GM21447 (cell line): ENCODE measurements at regions not wholly inside any gene's neighbourhood (a gene's known extent, or its start where the extent isn't known, plus 50 kb on each side); places are given as distances from the start of the nearest gene placed in this dataset.
"Not testable (repeated sequence)": the region's sequence is repeated elsewhere in the genome, so short reads cannot be mapped to it uniquely, and the experiment has no call there.

Experiments
- ATAC-seq: cut with Tn5 transposase; IDR thresholded peaks from one replicate; pipeline ENCODE4 v1.9.1; 2021; ENCODE audit not compliant: unreplicated experiment

GRCh38 chr16:72729552-72729951 is 318.4 kb downstream of the ZFHX3 start:
- ATAC-seq: not testable (repeated sequence)

DNA sequence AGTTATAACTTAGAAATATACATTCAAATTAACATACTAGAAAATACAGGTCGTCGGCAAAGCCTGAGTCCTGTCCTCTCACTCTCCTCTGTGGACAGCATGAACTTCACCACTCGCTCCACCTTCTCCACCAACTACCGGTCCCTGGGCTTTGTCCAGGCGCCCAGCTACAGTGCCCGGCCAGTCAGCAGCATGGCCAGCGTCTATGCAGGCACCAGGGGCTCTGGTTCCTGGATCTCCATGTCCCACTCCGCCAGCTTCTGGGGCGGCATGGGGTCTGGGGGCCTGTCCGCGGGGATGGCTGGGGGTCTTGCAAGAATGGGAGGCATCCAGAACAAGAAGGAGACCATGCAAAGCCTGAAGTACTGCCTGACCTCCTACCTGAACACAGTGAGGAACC is 319.4 kb downstream of the ZFHX3 start:
- ATAC-seq: no peak

DNA sequence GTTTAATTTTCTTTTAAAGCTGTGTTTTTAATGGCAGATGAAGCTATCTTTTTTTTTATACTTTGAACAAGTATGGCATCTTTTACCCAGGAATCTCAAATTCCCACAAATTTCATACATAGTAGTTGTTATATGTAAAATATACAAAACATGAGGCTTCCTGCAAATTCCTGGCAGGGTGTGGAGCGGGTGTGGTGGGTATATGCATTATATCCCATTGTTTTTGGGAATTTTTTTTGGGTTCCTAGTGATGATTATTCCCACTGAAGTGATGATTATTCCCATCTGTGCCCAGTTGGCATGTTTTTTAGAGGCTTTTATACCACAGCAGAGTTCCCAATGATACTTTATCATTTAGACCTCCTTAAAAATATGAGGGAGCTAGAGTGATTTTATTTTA is 320.4 kb downstream of the ZFHX3 start:
- ATAC-seq: no peak

GRCh38 chr16:72725643-72726042 is 322.3 kb downstream of the ZFHX3 start:
- ATAC-seq: no peak

DNA sequence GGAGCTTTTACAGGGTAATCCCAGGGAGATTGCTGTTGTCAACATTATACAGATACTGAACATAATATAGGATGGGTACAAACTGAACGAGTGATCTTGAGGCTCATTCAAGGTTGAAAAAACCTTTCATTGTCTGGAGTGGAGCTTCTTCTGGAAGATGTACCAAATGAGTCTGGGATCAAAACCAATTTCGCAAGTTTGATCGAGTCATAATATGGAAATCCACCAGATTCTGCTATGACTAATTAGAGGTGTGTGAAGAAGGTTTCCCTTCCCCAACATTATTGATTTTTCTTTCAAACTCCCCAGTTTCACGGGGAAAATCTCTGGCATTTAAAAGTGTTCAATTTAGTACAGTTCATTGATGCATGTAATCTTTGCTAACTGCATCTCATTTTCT is 324.1 kb downstream of the ZFHX3 start:
- no peak for ATAC-seq

DNA sequence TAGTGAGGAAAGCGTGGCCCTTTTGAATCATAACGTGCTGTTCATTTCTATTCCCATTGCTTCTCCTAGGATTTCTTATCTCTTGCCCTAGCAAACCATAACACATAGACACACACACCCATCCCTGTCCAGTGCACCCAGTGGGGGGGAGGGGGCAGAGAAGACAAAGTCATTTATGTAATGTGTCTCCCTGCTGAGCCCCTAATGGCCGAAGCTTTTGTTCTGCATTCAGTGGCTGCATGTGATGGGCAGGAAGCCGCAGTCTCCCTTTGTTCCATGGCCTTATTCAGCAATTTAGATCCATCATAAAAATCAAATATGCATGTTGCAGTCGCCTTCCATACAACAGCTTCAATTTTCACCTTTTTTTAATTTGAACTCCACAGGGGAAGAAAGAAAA is 325.4 kb downstream of the ZFHX3 start:
- ATAC-seq: no peak

- ATAC-seq: no peak
Measured at GRCh38 chr16:72721981-72722380, 325.9 kb downstream of the ZFHX3 start.

DNA sequence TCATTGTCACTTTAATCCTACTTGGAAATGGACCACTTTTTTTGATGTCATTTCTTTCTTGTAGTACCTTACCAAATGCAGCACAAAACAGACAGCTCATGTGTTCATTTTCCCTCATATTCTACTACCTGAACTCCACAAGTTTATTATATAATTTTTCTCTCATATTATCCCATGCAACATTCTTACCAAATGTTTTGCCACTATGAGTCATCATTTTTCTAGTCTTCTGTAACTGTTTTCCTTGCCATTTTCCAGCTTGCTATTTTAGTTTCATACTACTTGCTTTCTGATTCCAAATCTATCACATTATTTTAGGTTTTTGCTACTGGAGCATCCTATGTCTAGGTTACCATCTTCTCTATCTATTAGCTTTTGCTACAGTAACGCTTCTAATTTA is 332.7 kb downstream of the ZFHX3 start:
- ATAC-seq: no peak

DNA sequence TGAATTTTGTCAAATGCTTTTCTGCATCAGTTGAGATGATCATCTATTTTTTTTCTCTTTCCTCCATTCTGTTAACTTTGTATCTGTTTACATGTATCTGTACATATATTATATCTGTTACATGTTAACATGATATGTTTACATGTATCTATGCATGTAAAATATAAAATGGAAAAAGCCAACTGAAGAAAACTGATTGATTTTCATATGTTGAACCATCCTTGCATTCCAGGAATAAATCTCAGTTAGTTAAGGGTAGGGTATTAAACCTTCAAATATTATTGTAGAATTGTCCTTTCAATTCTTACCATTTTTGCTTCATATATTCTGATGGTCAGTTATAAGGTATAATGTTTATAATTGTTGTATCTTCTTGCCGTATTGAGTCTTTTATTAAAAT is 336.1 kb downstream of the ZFHX3 start:
- no peak for ATAC-seq

GRCh38 chr16:72705801-72706200 is 342.1 kb downstream of the ZFHX3 start:
- ATAC-seq: no peak

- ATAC-seq: no peak
Measured at GRCh38 chr16:72704746-72705372, 343.1 kb downstream of the ZFHX3 start.

DNA sequence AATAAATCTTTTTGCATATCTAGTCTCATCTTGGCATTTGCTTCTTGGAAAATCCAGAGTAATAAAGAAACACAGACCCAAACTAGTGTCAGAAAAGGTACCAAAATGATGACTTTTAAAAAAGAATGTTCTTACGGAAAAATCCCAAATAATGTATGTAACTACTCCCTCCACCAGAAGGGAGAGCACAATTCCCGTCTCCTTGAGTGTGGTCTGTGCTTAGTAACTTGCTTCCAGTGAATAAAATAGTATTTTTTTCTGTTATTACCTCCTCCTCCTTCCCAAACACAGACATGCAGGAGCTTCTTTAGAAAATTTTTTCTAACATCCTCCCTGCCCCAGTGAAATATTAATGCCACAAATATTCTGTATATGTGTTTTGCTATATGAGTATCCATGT is 358.1 kb downstream of the ZFHX3 start:
- no peak for ATAC-seq

- no peak for ATAC-seq
Measured at GRCh38 chr16:72680732-72681131, 367.2 kb downstream of the ZFHX3 start.

- ATAC-seq: no peak
Measured at GRCh38 chr16:72679856-72680255, 368.1 kb downstream of the ZFHX3 start.

DNA sequence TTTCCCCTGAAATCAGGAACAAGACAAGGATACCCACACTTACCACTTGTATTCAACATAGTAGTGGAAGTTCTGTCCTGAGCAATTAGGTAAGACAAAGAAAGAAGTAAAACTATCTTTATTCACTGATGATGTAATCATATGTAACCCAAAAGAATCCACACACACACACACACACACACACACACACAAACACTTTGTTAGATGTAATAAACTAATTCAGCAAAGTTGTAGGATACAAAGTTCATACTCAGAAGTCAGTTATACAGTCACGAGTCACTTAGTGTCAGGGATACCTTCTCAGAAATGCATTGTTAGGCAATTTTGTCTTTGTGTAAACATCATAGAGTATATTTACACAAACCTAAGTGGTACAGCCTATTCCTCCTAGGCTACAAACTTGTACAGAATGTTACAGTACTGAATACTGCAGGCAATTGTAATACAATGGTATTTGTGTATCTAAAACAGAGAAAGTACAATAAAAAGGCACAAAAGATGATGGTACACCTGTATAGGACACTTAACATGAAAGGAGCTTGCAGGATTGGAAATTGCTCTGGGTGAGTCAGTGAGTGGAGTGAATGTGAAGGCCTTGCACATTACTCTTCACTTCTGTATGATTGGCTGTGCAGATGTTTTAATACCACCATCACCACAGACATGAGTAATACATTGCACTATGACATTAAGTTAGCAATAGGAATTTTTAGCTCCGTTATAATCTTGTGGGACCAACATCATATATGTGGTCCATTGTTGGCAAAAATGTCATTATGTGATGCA is 370.1 kb downstream of the ZFHX3 start:
- no peak for ATAC-seq

DNA sequence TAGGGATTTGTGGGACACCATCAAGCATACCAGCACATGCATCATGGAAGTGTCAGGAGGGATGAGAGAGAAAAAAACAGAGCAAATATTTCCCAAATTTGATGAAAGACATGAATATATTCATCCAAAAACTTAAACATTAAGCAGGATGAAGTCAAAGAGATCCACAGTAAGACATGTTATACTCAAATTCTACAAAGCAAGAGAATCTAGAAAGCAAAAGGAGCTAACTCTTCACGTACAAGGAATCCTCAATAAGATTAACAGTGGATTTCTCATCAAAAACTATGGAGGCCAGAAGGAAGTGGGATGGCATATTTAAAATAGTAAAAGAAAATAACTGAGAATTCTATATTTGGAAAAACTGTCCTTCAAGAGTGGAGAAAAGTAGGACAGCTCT is 374.8 kb downstream of the ZFHX3 start:
- no peak for ATAC-seq

- ATAC-seq: no peak
Measured at GRCh38 chr16:72666267-72666666, 381.7 kb downstream of the ZFHX3 start.

DNA sequence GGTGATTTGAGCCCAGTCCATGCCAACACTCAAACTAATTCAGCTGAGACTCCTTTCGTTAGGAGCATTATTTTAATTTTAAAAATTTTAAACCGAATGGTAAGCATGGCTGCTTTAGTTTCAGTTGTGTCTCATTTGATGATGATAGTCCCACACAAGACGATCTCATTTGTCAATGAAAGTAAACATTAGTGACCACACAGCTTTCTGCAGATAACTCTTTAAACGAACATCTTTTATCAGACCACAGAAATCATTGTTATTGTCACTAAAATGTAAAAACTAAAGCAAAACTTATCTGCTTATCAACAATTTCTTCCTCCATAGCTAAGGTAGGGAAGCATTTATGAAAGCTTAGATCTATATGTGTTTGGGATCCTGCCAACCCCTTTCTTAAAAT is 382.2 kb downstream of the ZFHX3 start:
- ATAC-seq: no peak

GRCh38 chr16:72664509-72665408 is 383.2 kb downstream of the ZFHX3 start:
- ATAC-seq: peak; percentile 99

DNA sequence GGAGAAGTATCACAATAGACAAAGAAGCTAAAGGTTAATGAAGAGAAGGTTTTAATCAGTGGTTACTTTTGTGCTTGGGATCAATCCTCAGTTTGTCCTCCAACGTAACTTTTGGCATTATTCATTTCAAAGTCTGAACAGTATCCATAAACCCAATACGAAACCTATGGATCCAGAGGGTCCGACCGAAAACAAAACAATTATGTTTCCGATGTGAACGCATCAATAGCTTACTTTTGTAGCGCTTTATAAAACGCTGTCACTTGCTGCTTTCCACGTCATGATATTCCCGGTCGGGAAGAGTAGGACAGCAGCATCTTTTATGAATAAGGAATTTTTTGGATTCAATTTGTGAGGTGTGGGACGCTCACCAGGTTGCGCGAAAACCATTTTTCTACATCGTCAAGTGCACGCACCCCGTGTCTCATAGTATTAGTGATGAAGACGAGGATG is 383.8 kb downstream of the ZFHX3 start:
- no peak for ATAC-seq

GRCh38 chr16:72658888-72659717 is 388.8 kb downstream of the ZFHX3 start:
- ATAC-seq: no peak
